NCI-H2107 (cell line): ENCODE measurements at regions not wholly inside any gene's neighbourhood (a gene's known extent, or its start where the extent isn't known, plus 50 kb on each side); places are given as distances from the start of the nearest gene placed in this dataset.

ENCODE experiments used
- DNase-seq: peaks from one replicate; lab custom pipeline; 2025; lab: John Stamatoyannopoulos, UW

- DNase-seq: no peak
These were observed 54.3 kb upstream of the CBLB start for GRCh38 chr3:105923140-105923539.

- no peak for DNase-seq
These were observed 58.9 kb upstream of the CBLB start for GRCh38 chr3:105927741-105928140.

- no peak for DNase-seq
These were observed 61.9 kb upstream of the CBLB start for GRCh38 chr3:105930733-105931132.

- no peak for DNase-seq
These were observed 62.7 kb upstream of the CBLB start for GRCh38 chr3:105931500-105931899.

GRCh38 chr3:105933871-105934270 is 65.1 kb upstream of the CBLB start:
- no peak for DNase-seq

GRCh38 chr3:105938101-105938500 is 69.3 kb upstream of the CBLB start:
- DNase-seq: no peak

GRCh38 chr3:105938806-105939205 is 70.0 kb upstream of the CBLB start:
- DNase-seq: no peak

GRCh38 chr3:105944276-105944675 is 75.5 kb upstream of the CBLB start:
- no peak for DNase-seq

- DNase-seq: no peak
These were observed 75.9 kb upstream of the CBLB start for GRCh38 chr3:105944721-105945120.

- DNase-seq: no peak
These were observed 79.3 kb upstream of the CBLB start for GRCh38 chr3:105948101-105948500.

GRCh38 chr3:105950881-105951600 is 82.2 kb upstream of the CBLB start:
- no peak for DNase-seq

GRCh38 chr3:105953831-105954230 is 85.0 kb upstream of the CBLB start:
- DNase-seq: no peak

- no peak for DNase-seq
These were observed 87.5 kb upstream of the CBLB start for GRCh38 chr3:105956306-105956705.

GRCh38 chr3:105957722-105958121 is 88.9 kb upstream of the CBLB start:
- no peak for DNase-seq

- no peak for DNase-seq
These were observed 89.6 kb upstream of the CBLB start for GRCh38 chr3:105958237-105959000.

- no peak for DNase-seq
These were observed 91.0 kb upstream of the CBLB start for GRCh38 chr3:105959851-105960250.

GRCh38 chr3:105960381-105960780 is 91.6 kb upstream of the CBLB start:
- DNase-seq: no peak

GRCh38 chr3:105963161-105963560 is 94.3 kb upstream of the CBLB start:
- DNase-seq: no peak

GRCh38 chr3:105965384-105965783 is 96.6 kb upstream of the CBLB start:
- no peak for DNase-seq

GRCh38 chr3:105967117-105967516 is 98.3 kb upstream of the CBLB start:
- no peak for DNase-seq

GRCh38 chr3:105970283-105970682 is 101.5 kb upstream of the CBLB start:
- DNase-seq: no peak

GRCh38 chr3:105972069-105972468 is 103.3 kb upstream of the CBLB start:
- DNase-seq: no peak

GRCh38 chr3:105974381-105974780 is 105.6 kb upstream of the CBLB start:
- no peak for DNase-seq

GRCh38 chr3:105976196-105976595 is 107.4 kb upstream of the CBLB start:
- no peak for DNase-seq
